HEK293T (cell line): ENCODE measurements at regions not wholly inside any gene's neighbourhood (a gene's known extent, or its start where the extent isn't known, plus 50 kb on each side); places are given as distances from the start of the nearest gene placed in this dataset.

ENCODE experiments used
- ARNT ChIP-seq: fragments of 450-650 bp; IDR thresholded peaks from 2 replicates; pipeline ENCODE4 v1.6.1; 2017; ENCODE audit warnings: mild to moderate bottlenecking
- BHLHE40 ChIP-seq: fragments of 450-650 bp; IDR thresholded peaks from 2 replicates; pipeline ENCODE4 v1.6.1; 2016; ENCODE audit warnings: mild to moderate bottlenecking, moderate library complexity, borderline replicate concordance
- CTBP1 ChIP-seq: fragments of 450-650 bp; IDR thresholded peaks from 2 replicates; pipeline ENCODE4 v1.6.1; 2016; ENCODE audit warnings: borderline replicate concordance
- ELF4 ChIP-seq: fragments of 450-650 bp; IDR thresholded peaks from 2 replicates; pipeline ENCODE4 v1.6.1; 2017; ENCODE audit warnings: antibody characterized with exemption
- FOXA1 ChIP-seq: fragments of 450-650 bp; IDR thresholded peaks from 2 replicates; pipeline ENCODE4 v1.6.1; 2016; ENCODE audit warnings: mild to moderate bottlenecking
- FOXK2 ChIP-seq: fragments of 450-650 bp; IDR thresholded peaks from 2 replicates; pipeline ENCODE4 v1.6.1; 2016; ENCODE audit warnings: mild to moderate bottlenecking
- FOXM1 ChIP-seq: fragments of 450-650 bp; IDR thresholded peaks from 2 replicates; pipeline ENCODE4 v1.6.1; 2017; ENCODE audit warnings: mild to moderate bottlenecking, borderline replicate concordance
- L3MBTL2 ChIP-seq: fragments of 450-650 bp; conservative IDR thresholded peaks from 2 replicates; pipeline ENCODE4 v1.6.1; 2016; ENCODE audit warnings: mild to moderate bottlenecking
- LEF1 ChIP-seq: fragments of 450-650 bp; IDR thresholded peaks from 2 replicates; pipeline ENCODE4 v1.6.1; 2017; ENCODE audit warnings: mild to moderate bottlenecking, borderline replicate concordance
- SP1 ChIP-seq: fragments of 450-650 bp; IDR thresholded peaks from 2 replicates; pipeline ENCODE4 v1.6.1; 2017
- SUZ12 ChIP-seq: fragments of 450-650 bp; IDR thresholded peaks from 2 replicates; pipeline ENCODE4 v1.6.1; 2016; ENCODE audit warnings: mild to moderate bottlenecking
- TARDBP ChIP-seq: fragments of 450-650 bp; IDR thresholded peaks from 2 replicates; pipeline ENCODE4 v1.6.1; 2016
- ZNF384 ChIP-seq: fragments of 450-650 bp; IDR thresholded peaks from 2 replicates; pipeline ENCODE4 v1.6.1; 2016
- TF ChIP-seq, protein P1 (sequence below): fragments of 450-650 bp; IDR thresholded peaks from 2 replicates; pipeline ENCODE4 v1.6.1; 2016

DNA sequence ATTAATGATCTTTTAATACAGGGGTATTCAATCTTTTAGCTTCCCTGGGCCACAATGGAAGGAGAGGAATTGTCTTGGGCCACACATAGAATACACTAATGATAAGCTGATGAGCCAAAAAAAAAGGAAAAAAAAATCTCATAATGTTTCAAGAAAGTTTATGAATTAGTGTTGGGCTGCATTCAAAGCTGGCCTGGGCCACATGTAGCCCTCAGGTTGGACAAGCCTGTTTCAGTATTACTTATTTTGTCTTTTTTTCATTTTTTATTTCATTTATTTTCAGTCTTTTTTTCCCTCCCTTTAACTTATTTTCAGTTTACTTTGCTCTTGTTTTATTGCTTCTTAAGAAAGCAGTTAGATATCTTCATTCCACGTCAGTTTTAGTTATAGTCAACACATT is 2171.8 kb upstream of the DEFB115 start:
- TF ChIP-seq FOXK2: no peak
- TF ChIP-seq ELF4: no peak
- no peak for TF ChIP-seq CTBP1
- no peak for TF ChIP-seq SUZ12
- TF ChIP-seq ARNT: no peak
- no peak for TF ChIP-seq FOXM1
- no peak for TF ChIP-seq SP1
- TF ChIP-seq, protein P1, sequence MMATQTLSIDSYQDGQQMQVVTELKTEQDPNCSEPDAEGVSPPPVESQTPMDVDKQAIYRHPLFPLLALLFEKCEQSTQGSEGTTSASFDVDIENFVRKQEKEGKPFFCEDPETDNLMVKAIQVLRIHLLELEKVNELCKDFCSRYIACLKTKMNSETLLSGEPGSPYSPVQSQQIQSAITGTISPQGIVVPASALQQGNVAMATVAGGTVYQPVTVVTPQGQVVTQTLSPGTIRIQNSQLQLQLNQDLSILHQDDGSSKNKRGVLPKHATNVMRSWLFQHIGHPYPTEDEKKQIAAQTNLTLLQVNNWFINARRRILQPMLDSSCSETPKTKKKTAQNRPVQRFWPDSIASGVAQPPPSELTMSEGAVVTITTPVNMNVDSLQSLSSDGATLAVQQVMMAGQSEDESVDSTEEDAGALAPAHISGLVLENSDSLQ: no peak
- no peak for TF ChIP-seq TARDBP
- no peak for TF ChIP-seq LEF1
- no peak for TF ChIP-seq ZNF384
- TF ChIP-seq FOXA1: no peak
- no peak for TF ChIP-seq BHLHE40
- TF ChIP-seq L3MBTL2: no peak
